ENCODE measurements at regions not wholly inside any gene's neighbourhood (a gene's known extent, or its start where the extent isn't known, plus 50 kb on each side); places are given as distances from the start of the nearest gene placed in this dataset.

DNA sequence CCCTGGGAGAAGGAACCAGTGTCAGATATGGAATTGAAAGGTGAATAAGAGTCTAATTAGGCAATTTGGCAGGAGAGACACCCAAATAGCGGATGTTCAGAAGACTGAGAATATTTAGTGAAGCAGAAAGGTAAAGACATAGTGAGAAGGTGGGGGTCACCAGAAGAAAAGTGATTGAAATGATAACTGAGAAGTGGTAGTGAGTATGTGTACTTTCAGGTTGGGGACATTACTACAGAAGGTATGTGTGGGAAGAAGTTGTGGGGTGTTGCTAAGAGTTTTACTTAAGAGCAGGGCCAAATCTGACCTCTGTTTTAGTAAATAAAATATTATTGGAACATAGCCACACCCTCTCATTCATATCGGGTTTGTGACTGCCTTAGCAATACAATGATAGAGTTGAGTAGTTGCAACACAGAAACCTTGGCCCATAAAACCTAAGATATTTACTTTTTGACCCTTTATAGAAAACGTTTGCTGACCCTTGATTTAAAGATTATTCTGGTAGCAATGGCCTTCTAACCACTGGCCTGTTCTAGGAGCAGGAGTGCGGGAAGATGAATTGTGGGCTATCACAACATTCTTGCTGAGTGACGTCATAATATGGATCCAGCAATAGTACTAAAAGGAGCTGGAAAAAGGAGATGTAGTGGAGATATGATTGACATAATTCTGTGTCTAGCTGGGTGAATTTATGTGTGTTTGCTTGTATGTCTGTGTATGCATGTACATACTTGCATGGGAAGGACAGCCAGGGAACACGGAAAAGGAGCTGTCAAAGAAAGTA lies 115.3 kb downstream of the HS3ST1 start:
- H3K4me1 ChIP-seq (ENCODE audit: insufficient read depth, low read length, severe bottlenecking): no peaks in the 10 kb centered on the region
- H4K20me1 ChIP-seq (ENCODE audit: insufficient read depth, low read length): no peaks in the 10 kb centered on the region
- no peaks in the 10 kb centered on the region for H3K9me3 ChIP-seq (ENCODE audit: low read length)
- no peaks in the 10 kb centered on the region for H3K79me2 ChIP-seq (ENCODE audit: insufficient read depth, low read length)
- H2AFZ ChIP-seq (ENCODE audit: low read length): no peak overlapping the region
- no peaks in the 10 kb centered on the region for H3K27me3 ChIP-seq (ENCODE audit: insufficient read depth, low read length)
- H3K9me2 ChIP-seq (ENCODE audit: low read depth, low read length): no peaks in the 10 kb centered on the region
- H3K27ac ChIP-seq (ENCODE audit: low read depth, low read length, poor library complexity, severe bottlenecking): no peak overlapping the region
- H3K4me2 ChIP-seq (ENCODE audit: low read length): no peak overlapping the region
- no peak for TF ChIP-seq EZH2 (IDR thresholded peaks at IDR 0.05; ENCODE audit: borderline replicate concordance, low read length)
- TF ChIP-seq, protein P1, sequence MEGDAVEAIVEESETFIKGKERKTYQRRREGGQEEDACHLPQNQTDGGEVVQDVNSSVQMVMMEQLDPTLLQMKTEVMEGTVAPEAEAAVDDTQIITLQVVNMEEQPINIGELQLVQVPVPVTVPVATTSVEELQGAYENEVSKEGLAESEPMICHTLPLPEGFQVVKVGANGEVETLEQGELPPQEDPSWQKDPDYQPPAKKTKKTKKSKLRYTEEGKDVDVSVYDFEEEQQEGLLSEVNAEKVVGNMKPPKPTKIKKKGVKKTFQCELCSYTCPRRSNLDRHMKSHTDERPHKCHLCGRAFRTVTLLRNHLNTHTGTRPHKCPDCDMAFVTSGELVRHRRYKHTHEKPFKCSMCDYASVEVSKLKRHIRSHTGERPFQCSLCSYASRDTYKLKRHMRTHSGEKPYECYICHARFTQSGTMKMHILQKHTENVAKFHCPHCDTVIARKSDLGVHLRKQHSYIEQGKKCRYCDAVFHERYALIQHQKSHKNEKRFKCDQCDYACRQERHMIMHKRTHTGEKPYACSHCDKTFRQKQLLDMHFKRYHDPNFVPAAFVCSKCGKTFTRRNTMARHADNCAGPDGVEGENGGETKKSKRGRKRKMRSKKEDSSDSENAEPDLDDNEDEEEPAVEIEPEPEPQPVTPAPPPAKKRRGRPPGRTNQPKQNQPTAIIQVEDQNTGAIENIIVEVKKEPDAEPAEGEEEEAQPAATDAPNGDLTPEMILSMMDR (IDR thresholded peaks at IDR 0.05; ENCODE audit: low read length): no peak
- H3K9ac ChIP-seq (ENCODE audit: low read length): no peak overlapping the region
- H3K4me3 ChIP-seq (ENCODE audit: low read depth, low read length, poor library complexity, severe bottlenecking): no peak overlapping the region
- H3F3A ChIP-seq (ENCODE audit: insufficient read depth, low read length): no peaks in the 10 kb centered on the region
- H3K36me3 ChIP-seq (ENCODE audit: insufficient read depth, low read length): no peaks in the 10 kb centered on the region

DNA sequence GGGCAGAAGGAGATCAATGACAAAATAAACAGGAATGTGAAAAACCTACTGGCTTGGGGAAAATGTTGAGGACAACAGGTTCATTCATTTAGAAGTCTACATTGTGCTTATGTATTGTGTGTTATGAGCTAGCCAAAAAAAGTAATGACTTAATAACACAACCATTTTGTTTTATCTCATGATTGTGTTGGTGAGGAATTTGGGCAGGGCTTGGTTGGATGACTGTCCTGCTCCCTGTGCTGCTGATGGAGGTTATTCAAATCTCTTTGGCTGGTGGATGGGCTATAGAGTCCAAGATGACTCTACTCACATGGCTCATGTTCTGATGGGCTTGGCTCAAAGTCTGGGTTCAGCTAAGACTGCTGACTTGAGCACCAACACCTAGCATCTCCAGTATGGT lies 116.3 kb downstream of the HS3ST1 start:
- Histone ChIP-seq H3K4me1 (ENCODE audit: insufficient read depth, low read length, severe bottlenecking) (no peaks in the 10 kb centered on the region), H3K9me3 (ENCODE audit: low read length) (no peaks in the 10 kb centered on the region), H3K36me3 (ENCODE audit: insufficient read depth, low read length) (no peaks in the 10 kb centered on the region), H4K20me1 (ENCODE audit: insufficient read depth, low read length) (no peaks in the 10 kb centered on the region), H3K4me3 (ENCODE audit: low read depth, low read length, poor library complexity, severe bottlenecking) (no peak overlapping the region), H3K9me2 (ENCODE audit: low read depth, low read length) (no peaks in the 10 kb centered on the region), H3K27ac (ENCODE audit: low read depth, low read length, poor library complexity, severe bottlenecking) (no peak overlapping the region), H3K27me3 (ENCODE audit: insufficient read depth, low read length) (no peaks in the 10 kb centered on the region), H3K4me2 (ENCODE audit: low read length) (no peak overlapping the region), H3K79me2 (ENCODE audit: insufficient read depth, low read length) (no peaks in the 10 kb centered on the region), H3K9ac (ENCODE audit: low read length) (no peak overlapping the region), H3F3A (ENCODE audit: insufficient read depth, low read length) (no peaks in the 10 kb centered on the region), H2AFZ (ENCODE audit: low read length) (no peak overlapping the region)
- TF ChIP-seq, protein P1 (IDR thresholded peaks at IDR 0.05; ENCODE audit: low read length): no peak
- no peak for TF ChIP-seq EZH2 (IDR thresholded peaks at IDR 0.05; ENCODE audit: borderline replicate concordance, low read length)

DNA sequence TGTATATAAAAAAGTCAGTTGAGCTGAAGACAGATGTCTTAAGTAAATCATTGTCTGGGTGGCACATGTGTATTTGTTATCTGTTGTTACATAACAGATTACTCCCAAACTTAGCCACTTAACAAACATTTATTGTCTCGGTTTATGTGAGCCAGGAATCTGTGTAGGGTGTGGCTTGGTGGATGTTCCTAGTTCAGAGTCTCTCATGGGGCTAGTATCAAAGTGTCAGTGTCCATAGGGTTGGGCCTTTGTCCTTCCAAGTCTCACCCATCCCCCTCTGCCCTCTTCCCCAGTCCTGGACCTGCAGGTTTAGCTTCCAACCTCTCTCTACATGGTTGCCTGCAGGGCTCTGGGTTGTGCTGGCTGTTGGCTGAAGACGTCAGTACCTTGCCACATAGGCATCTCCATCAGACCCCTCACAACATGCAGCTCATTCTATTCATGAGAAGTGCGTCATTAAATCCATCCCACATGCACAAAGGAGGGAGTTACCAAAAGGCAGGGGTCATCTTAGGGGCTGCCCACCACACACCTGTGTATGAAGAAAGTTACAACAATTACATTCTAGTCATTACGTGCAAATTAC lies 127.5 kb downstream of the HS3ST1 start:
- no peaks in the 10 kb centered on the region for H3K9me2 ChIP-seq (ENCODE audit: low read depth, low read length)
- no peak overlapping the region for H2AFZ ChIP-seq (ENCODE audit: low read length)
- no peak overlapping the region for H3K27ac ChIP-seq (ENCODE audit: low read depth, low read length, poor library complexity, severe bottlenecking)
- no peaks in the 10 kb centered on the region for H3K36me3 ChIP-seq (ENCODE audit: insufficient read depth, low read length)
- no peaks in the 10 kb centered on the region for H3K27me3 ChIP-seq (ENCODE audit: insufficient read depth, low read length)
- H3K9ac ChIP-seq (ENCODE audit: low read length): no peak overlapping the region
- H3K4me1 ChIP-seq (ENCODE audit: insufficient read depth, low read length, severe bottlenecking): no peaks in the 10 kb centered on the region
- no peak overlapping the region for H3K4me2 ChIP-seq (ENCODE audit: low read length)
- no peaks in the 10 kb centered on the region for H3F3A ChIP-seq (ENCODE audit: insufficient read depth, low read length)
- no peaks in the 10 kb centered on the region for H3K79me2 ChIP-seq (ENCODE audit: insufficient read depth, low read length)
- no peak overlapping the region for H3K4me3 ChIP-seq (ENCODE audit: low read depth, low read length, poor library complexity, severe bottlenecking)
- H4K20me1 ChIP-seq (ENCODE audit: insufficient read depth, low read length): no peaks in the 10 kb centered on the region
- no peak for TF ChIP-seq EZH2 (IDR thresholded peaks at IDR 0.05; ENCODE audit: borderline replicate concordance, low read length)
- TF ChIP-seq, protein P1 (IDR thresholded peaks at IDR 0.05; ENCODE audit: low read length): no peak
- no peaks in the 10 kb centered on the region for H3K9me3 ChIP-seq (ENCODE audit: low read length)

Measured in OCI-LY1 (cell line).